Loucy (cell line): ENCODE measurements at regions not wholly inside any gene's neighbourhood (a gene's known extent, or its start where the extent isn't known, plus 50 kb on each side); places are given as distances from the start of the nearest gene placed in this dataset.

Experiments
- H2AFZ ChIP-seq: fragments of 200-600 bp; sonication (generic); 2 replicates; pipeline ENCODE4 v1.6.0; 2016; ENCODE audit warnings: antibody characterized with exemption, mild to moderate bottlenecking, low read length, moderate library complexity
- H3F3A ChIP-seq: fragments of 200-600 bp; 2 replicates; pipeline ENCODE4 v1.6.0; 2016; ENCODE audit warnings: antibody characterized with exemption, low read depth, mild to moderate bottlenecking
- H3K27me3 ChIP-seq: fragments of 200-600 bp; sonication (generic); 2 replicates; pipeline ENCODE4 v1.6.1; 2014; ENCODE audit warnings: low read length, mild to moderate bottlenecking; ENCODE audit not compliant: insufficient read depth, poor library complexity, severe bottlenecking
- H3K36me3 ChIP-seq: fragments of 200-600 bp; sonication (generic); 2 replicates; pipeline ENCODE4 v1.6.1; 2016; ENCODE audit warnings: low read length; ENCODE audit not compliant: insufficient read depth
- H3K4me1 ChIP-seq: fragments of 200-600 bp; sonication (generic); 2 replicates; pipeline ENCODE4 v1.5.1; 2014; ENCODE audit warnings: low read length, mild to moderate bottlenecking; ENCODE audit not compliant: insufficient read depth, poor library complexity, severe bottlenecking
- H3K4me2 ChIP-seq: fragments of 200-600 bp; sonication (generic); 2 replicates; pipeline ENCODE4 v1.6.0; 2014; ENCODE audit warnings: antibody characterized with exemption, low read length, low read depth, mild to moderate bottlenecking; ENCODE audit not compliant: poor library complexity, severe bottlenecking
- H3K4me3 ChIP-seq: fragments of 200-600 bp; sonication (generic); 2 replicates; pipeline ENCODE4 v1.5.1; 2014; ENCODE audit warnings: low read length, mild to moderate bottlenecking, mixed read lengths; ENCODE audit not compliant: poor library complexity, severe bottlenecking
- H3K79me2 ChIP-seq: fragments of 200-600 bp; sonication (generic); 2 replicates; pipeline ENCODE4 v1.6.1; 2014; ENCODE audit warnings: low read length; ENCODE audit not compliant: insufficient read depth
- H3K9ac ChIP-seq: fragments of 200-600 bp; sonication (generic); 2 replicates; pipeline ENCODE4 v1.6.0; 2014; ENCODE audit warnings: mild to moderate bottlenecking, low read depth, low read length, moderate library complexity; ENCODE audit not compliant: poor library complexity, severe bottlenecking
- H3K9me2 ChIP-seq: fragments of 200-600 bp; sonication (generic); replicated peaks from 2 replicates; pipeline ENCODE4 v1.6.1; 2016; ENCODE audit warnings: low read depth, low read length, mixed read lengths
- H3K9me3 ChIP-seq: fragments of 200-600 bp; sonication (generic); 2 replicates; pipeline ENCODE4 v1.6.1; 2014; ENCODE audit warnings: mild to moderate bottlenecking, antibody characterized with exemption, low read length, low read depth; ENCODE audit not compliant: insufficient read depth
- H4K20me1 ChIP-seq: fragments of 200-600 bp; sonication (generic); 2 replicates; pipeline ENCODE4 v1.6.0; 2014; ENCODE audit warnings: antibody characterized with exemption, low read length, mild to moderate bottlenecking; ENCODE audit not compliant: insufficient read depth, poor library complexity, severe bottlenecking
- EZH2phosphoT487 ChIP-seq: fragments of 200-600 bp; IDR thresholded peaks from 2 replicates; pipeline ENCODE4 v1.6.1; 2018; ENCODE audit warnings: antibody characterized with exemption, mild to moderate bottlenecking, moderate library complexity, borderline replicate concordance
- TF ChIP-seq, protein P1 (sequence below): fragments of 200-600 bp; sonication (generic); conservative IDR thresholded peaks from 2 replicates; pipeline ENCODE4 v1.5.1; 2014; ENCODE audit warnings: mild to moderate bottlenecking, antibody characterized with exemption, low read length

DNA sequence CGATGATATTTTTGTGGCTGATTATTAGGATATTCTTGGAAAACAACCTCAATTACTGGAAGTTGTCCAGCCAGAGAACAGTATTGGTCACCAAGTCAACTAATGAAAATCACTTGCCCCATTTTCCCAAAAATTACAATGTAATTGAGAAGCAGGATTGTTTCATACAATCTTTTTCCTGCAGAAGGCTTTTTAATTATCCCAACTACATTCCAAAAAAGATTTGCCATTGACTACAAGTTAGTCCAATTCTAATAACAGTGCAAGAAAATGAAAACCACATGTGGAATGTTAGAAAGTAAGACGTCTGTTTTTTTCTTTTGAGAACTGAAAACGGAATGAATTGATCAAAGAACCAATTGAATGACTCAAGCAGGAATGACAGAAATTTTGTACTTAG, 1195.8 kb downstream of the SORCS1 start:
- no peaks in the 10 kb centered on the region for H3K9me3 ChIP-seq
- no peaks in the 10 kb centered on the region for H3K9me2 ChIP-seq
- TF ChIP-seq, protein P1, sequence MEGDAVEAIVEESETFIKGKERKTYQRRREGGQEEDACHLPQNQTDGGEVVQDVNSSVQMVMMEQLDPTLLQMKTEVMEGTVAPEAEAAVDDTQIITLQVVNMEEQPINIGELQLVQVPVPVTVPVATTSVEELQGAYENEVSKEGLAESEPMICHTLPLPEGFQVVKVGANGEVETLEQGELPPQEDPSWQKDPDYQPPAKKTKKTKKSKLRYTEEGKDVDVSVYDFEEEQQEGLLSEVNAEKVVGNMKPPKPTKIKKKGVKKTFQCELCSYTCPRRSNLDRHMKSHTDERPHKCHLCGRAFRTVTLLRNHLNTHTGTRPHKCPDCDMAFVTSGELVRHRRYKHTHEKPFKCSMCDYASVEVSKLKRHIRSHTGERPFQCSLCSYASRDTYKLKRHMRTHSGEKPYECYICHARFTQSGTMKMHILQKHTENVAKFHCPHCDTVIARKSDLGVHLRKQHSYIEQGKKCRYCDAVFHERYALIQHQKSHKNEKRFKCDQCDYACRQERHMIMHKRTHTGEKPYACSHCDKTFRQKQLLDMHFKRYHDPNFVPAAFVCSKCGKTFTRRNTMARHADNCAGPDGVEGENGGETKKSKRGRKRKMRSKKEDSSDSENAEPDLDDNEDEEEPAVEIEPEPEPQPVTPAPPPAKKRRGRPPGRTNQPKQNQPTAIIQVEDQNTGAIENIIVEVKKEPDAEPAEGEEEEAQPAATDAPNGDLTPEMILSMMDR: no peak
- TF ChIP-seq EZH2phosphoT487: no peak
- H3K27me3 ChIP-seq: no peaks in the 10 kb centered on the region
- H3K36me3 ChIP-seq: no peaks in the 10 kb centered on the region
- H4K20me1 ChIP-seq: no peaks in the 10 kb centered on the region
- no peak overlapping the region for H2AFZ ChIP-seq
- no peak overlapping the region for H3K4me3 ChIP-seq
- H3K4me2 ChIP-seq: no peak overlapping the region
- no peaks in the 10 kb centered on the region for H3K4me1 ChIP-seq
- H3K79me2 ChIP-seq: no peaks in the 10 kb centered on the region
- H3F3A ChIP-seq: no peaks in the 10 kb centered on the region
- H3K9ac ChIP-seq: no peak overlapping the region

- Histone ChIP-seq H2AFZ (no peak overlapping the region), H4K20me1 (no peaks in the 10 kb centered on the region), H3F3A (no peaks in the 10 kb centered on the region), H3K4me1 (no peaks in the 10 kb centered on the region), H3K9me2 (no peaks in the 10 kb centered on the region), H3K9ac (no peak overlapping the region), H3K27me3 (no peaks in the 10 kb centered on the region), H3K4me2 (no peak overlapping the region), H3K79me2 (no peaks in the 10 kb centered on the region), H3K9me3 (no peaks in the 10 kb centered on the region), H3K4me3 (no peak overlapping the region), H3K36me3 (no peaks in the 10 kb centered on the region)
- TF ChIP-seq, protein P1: no peak
- no peak for TF ChIP-seq EZH2phosphoT487
Measured at GRCh38 chr10:105967256-105967655, 1197.2 kb downstream of the SORCS1 start.

DNA sequence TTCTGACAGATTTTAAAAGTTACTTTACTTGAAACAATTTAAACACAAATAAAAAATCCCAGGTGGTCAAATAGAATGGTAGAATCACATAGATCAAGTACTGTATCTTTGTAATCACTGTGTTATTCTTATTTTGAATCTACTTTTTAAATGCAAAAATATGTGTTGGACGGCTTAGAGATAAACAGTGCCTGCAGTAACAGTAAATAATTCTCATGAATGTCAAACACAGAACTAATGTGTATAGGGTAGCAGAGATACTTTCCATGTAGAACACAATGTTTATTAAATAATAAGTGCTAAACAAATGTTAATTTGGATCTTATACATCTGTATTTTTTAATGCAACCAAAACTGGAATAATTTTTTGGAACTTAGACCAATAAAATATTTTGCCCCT, 1199.4 kb downstream of the SORCS1 start:
- Histone ChIP-seq H3F3A (no peaks in the 10 kb centered on the region), H2AFZ (no peak overlapping the region), H3K36me3 (no peaks in the 10 kb centered on the region), H3K9me3 (no peaks in the 10 kb centered on the region), H3K4me1 (no peaks in the 10 kb centered on the region), H3K27me3 (no peaks in the 10 kb centered on the region), H3K4me2 (no peak overlapping the region), H3K79me2 (no peaks in the 10 kb centered on the region), H3K9me2 (no peaks in the 10 kb centered on the region), H3K4me3 (no peak overlapping the region), H3K9ac (no peak overlapping the region), H4K20me1 (no peaks in the 10 kb centered on the region)
- TF ChIP-seq, protein P1: no peak
- no peak for TF ChIP-seq EZH2phosphoT487
